ENCODE measurements at regions not wholly inside any gene's neighbourhood (a gene's known extent, or its start where the extent isn't known, plus 50 kb on each side); places are given as distances from the start of the nearest gene placed in this dataset.
A peak's percentile ranks its signal among the peaks of the same experiment; 100 is the strongest.

DNA sequence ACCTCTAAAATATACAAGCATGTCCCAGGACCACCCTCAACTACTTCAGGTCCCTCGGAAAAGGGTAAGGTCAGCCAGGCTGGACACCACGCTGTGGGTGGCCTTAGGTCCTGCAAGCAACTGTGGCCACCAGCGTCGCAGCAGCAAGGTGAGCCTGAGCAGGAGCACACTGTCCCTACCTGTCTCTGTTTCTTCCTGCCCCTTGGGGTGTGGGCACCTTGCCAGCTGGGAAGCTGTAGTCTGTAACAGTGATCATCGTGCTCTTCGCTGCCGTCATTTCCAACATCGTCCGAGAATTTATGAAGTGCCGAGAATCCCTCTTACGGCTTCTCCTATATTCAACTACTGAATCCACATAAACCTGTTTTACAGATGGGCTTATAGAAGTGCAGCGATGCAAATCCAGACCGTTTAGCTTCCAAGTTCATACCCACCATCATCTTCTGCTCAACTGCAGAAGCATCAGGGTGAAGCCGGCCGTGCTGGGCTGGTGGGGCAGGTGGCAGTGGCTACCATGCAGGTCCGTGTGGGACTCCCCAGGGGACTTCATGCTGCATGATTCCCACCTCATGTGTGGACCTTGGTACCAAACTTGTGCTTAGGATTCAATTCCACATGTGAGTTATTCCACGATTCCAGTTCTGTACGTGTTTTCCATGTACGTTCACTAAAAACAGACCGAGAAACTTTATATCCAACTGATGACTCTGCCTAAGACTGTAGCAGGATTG lies 361.3 kb upstream of the SFSWAP start (continued):
- peak; percentile 48; the same call in 1 of the 2 replicates for TF ChIP-seq MTF1 (CRISPR knock-in tag; IDR thresholded peaks at IDR 0.05; ENCODE audit: borderline replicate concordance)
- TF ChIP-seq ZNF764 (CRISPR knock-in tag; IDR thresholded peaks at IDR 0.05; ENCODE audit: low read depth) = no peak
- no peak for TF ChIP-seq ZC3H4 (CRISPR knock-in tag; IDR thresholded peaks at IDR 0.05; ENCODE audit: borderline replicate concordance)
- TF ChIP-seq THRAP3 (IDR thresholded peaks at IDR 0.05; ENCODE audit: borderline replicate concordance) = no peak
- peak; percentile 21; the same call in 1 of the 2 replicates for TF ChIP-seq L3MBTL2 (IDR thresholded peaks at IDR 0.05)
- TF ChIP-seq ERF (CRISPR knock-in tag; IDR thresholded peaks at IDR 0.05) = 0 out of 2 replicates have a peak, but pooled peaks have one; percentile 31
- TF ChIP-seq ID3 (CRISPR knock-in tag; IDR thresholded peaks at IDR 0.05) = no peak
- TF ChIP-seq ID3 (tag; IDR thresholded peaks at IDR 0.05) = 0 out of 2 replicates have a peak, but pooled peaks have one; percentile 9
- TF ChIP-seq HDAC3 (IDR thresholded peaks at IDR 0.05; ENCODE audit: borderline replicate concordance, partially characterized antibody) = no peak
- no peak for TF ChIP-seq NR4A1 (CRISPR knock-in tag; IDR thresholded peaks at IDR 0.05)
- peak; percentile 58; the same call in 1 of the 2 replicates for TF ChIP-seq NR4A1 (tag; IDR thresholded peaks at IDR 0.05)
- 0 out of 2 replicates have a peak, but pooled peaks have one; percentile 12 for TF ChIP-seq NFXL1 (CRISPR knock-in tag; IDR thresholded peaks at IDR 0.05)
- TF ChIP-seq, protein P1, sequence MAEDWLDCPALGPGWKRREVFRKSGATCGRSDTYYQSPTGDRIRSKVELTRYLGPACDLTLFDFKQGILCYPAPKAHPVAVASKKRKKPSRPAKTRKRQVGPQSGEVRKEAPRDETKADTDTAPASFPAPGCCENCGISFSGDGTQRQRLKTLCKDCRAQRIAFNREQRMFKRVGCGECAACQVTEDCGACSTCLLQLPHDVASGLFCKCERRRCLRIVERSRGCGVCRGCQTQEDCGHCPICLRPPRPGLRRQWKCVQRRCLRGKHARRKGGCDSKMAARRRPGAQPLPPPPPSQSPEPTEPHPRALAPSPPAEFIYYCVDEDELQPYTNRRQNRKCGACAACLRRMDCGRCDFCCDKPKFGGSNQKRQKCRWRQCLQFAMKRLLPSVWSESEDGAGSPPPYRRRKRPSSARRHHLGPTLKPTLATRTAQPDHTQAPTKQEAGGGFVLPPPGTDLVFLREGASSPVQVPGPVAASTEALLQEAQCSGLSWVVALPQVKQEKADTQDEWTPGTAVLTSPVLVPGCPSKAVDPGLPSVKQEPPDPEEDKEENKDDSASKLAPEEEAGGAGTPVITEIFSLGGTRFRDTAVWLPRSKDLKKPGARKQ (CRISPR knock-in tag; IDR thresholded peaks at IDR 0.05) = 0 out of 2 replicates have a peak, but pooled peaks have one; percentile 64
- TF ChIP-seq ZNF644 (tag; IDR thresholded peaks at IDR 0.05; ENCODE audit: low read depth) = peak; percentile 54; the same call in 1 of the 2 replicates
- TF ChIP-seq CHAMP1 (IDR thresholded peaks at IDR 0.05) = no peak
- TF ChIP-seq, protein P2, sequence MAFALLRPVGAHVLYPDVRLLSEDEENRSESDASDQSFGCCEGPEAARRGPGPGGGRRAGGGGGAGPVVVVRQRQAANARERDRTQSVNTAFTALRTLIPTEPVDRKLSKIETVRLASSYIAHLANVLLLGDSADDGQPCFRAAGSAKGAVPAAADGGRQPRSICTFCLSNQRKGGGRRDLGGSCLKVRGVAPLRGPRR (CRISPR knock-in tag; IDR thresholded peaks at IDR 0.05) = peak; percentile 43; the same call in 1 of the 2 replicates
- TF ChIP-seq TFAP4 (CRISPR knock-in tag; IDR thresholded peaks at IDR 0.05; ENCODE audit: borderline replicate concordance) = 0 out of 2 replicates have a peak, but pooled peaks have one; percentile 1
- TF ChIP-seq NFRKB (IDR thresholded peaks at IDR 0.05; ENCODE audit: low read depth) = peak; percentile 63; the same call in 1 of the 2 replicates
